DND-41 (cell line): ENCODE measurements at regions not wholly inside any gene's neighbourhood (a gene's known extent, or its start where the extent isn't known, plus 50 kb on each side); places are given as distances from the start of the nearest gene placed in this dataset.

Experiments
- ATAC-seq: fragments of 200-7000 bp; cut with Tn5 transposase; 3 replicates; pipeline ENCODE4 v1.9.1; 2021; ENCODE audit warnings: low read depth; ENCODE audit not compliant: insufficient read depth
- DNase-seq: peaks from one replicate; pipeline ENCODE4 v3.0.0-alpha.2; 2020
- H2AFZ ChIP-seq: 2 replicates; pipeline ENCODE4 v1.6.0; 2012; ENCODE audit warnings: low read depth, low read length
- H3K27ac ChIP-seq: 2 replicates; pipeline ENCODE4 v1.5.1; 2012; ENCODE audit warnings: low read length, inconsistent platforms
- H3K27me3 ChIP-seq: fragments of 200-600 bp; sonication (generic); 2 replicates; pipeline ENCODE4 v1.6.0; 2012; ENCODE audit warnings: low read length, mild to moderate bottlenecking, inconsistent platforms; ENCODE audit not compliant: insufficient read depth, poor library complexity
- H3K36me3 ChIP-seq: 2 replicates; pipeline ENCODE4 v1.5.1; 2012; ENCODE audit warnings: low read length, inconsistent platforms; ENCODE audit not compliant: insufficient read depth
- H3K4me1 ChIP-seq: 2 replicates; pipeline ENCODE4 v1.5.1; 2012; ENCODE audit warnings: mild to moderate bottlenecking, low read length; ENCODE audit not compliant: insufficient read depth
- H3K4me2 ChIP-seq: 2 replicates; pipeline ENCODE4 v1.6.0; 2012; ENCODE audit warnings: mild to moderate bottlenecking, moderate library complexity, low read length, inconsistent platforms; ENCODE audit not compliant: insufficient read depth
- H3K4me3 ChIP-seq, 2 experiments: fragments of 200-600 bp in 1 of 2; shearing (Covaris generic) in 1 of 2; 2 replicates each; pipeline ENCODE4 v1.5.1; 2012 to 2016; ENCODE audit warnings: inconsistent platforms in 2 of 2, low read length in 2 of 2, mild to moderate bottlenecking in 2 of 2, low read depth in 1 of 2, moderate library complexity in 1 of 2
- H3K79me2 ChIP-seq: 2 replicates; pipeline ENCODE4 v1.6.0; 2012; ENCODE audit warnings: low read length, inconsistent platforms; ENCODE audit not compliant: insufficient read depth
- H3K9ac ChIP-seq: 2 replicates; pipeline ENCODE4 v1.6.0; 2012; ENCODE audit warnings: low read depth, mild to moderate bottlenecking, inconsistent platforms, low read length, moderate library complexity
- H3K9me3 ChIP-seq: 2 replicates; pipeline ENCODE4 v1.5.1; 2012; ENCODE audit warnings: low read length, moderate library complexity, mild to moderate bottlenecking, inconsistent platforms; ENCODE audit not compliant: insufficient read depth, severe bottlenecking
- H4K20me1 ChIP-seq: 2 replicates; pipeline ENCODE4 v1.6.0; 2012; ENCODE audit warnings: low read length; ENCODE audit not compliant: insufficient read depth
- EZH2 ChIP-seq: IDR thresholded peaks from 3 replicates; pipeline ENCODE4 v1.6.1; 2012; ENCODE audit warnings: borderline replicate concordance, low read depth, mild to moderate bottlenecking, moderate library complexity, low read length, inconsistent platforms; ENCODE audit not compliant: severe bottlenecking
- TF ChIP-seq, protein P1 (sequence below): IDR thresholded peaks from 2 replicates; pipeline ENCODE4 v1.5.1; 2012; ENCODE audit warnings: borderline replicate concordance, low read length, moderate library complexity, mild to moderate bottlenecking; ENCODE audit not compliant: poor library complexity, severe bottlenecking; ENCODE audit errors: extremely low read depth

DNA sequence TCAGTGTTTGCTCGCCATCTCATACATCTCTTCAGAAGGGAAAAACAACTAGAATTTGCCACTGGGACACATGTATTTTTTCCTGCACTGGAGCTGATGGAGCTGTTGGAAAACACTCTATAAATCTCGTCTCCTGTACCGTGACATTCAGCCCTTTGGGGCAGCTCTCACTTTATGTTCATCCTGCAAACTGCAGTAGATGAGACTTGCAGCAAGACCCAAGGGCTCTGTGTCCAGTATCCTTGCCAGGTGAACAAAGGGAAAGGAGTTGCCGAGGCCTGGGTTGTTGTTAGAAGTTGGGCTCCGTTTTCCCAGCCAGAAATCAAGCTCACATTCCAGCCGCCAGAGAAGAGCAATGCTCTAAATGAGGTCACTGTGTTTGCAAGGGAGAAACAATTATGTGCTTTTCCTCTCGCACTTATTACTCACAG lies 285.1 kb downstream of the SLC4A3 start:
- Histone ChIP-seq H2AFZ (no peak overlapping the region), H3K36me3 (no peaks in the 10 kb centered on the region), H4K20me1 (no peaks in the 10 kb centered on the region), H3K4me1 (no peaks in the 10 kb centered on the region), H3K9me3 (no peaks in the 10 kb centered on the region), H3K4me3 (no peak overlapping the region), H3K27ac (no peak overlapping the region), H3K9ac (no peak overlapping the region), H3K27me3 (no peaks in the 10 kb centered on the region), H3K79me2 (no peaks in the 10 kb centered on the region), H3K4me2 (no peak overlapping the region)
- TF ChIP-seq, protein P1, sequence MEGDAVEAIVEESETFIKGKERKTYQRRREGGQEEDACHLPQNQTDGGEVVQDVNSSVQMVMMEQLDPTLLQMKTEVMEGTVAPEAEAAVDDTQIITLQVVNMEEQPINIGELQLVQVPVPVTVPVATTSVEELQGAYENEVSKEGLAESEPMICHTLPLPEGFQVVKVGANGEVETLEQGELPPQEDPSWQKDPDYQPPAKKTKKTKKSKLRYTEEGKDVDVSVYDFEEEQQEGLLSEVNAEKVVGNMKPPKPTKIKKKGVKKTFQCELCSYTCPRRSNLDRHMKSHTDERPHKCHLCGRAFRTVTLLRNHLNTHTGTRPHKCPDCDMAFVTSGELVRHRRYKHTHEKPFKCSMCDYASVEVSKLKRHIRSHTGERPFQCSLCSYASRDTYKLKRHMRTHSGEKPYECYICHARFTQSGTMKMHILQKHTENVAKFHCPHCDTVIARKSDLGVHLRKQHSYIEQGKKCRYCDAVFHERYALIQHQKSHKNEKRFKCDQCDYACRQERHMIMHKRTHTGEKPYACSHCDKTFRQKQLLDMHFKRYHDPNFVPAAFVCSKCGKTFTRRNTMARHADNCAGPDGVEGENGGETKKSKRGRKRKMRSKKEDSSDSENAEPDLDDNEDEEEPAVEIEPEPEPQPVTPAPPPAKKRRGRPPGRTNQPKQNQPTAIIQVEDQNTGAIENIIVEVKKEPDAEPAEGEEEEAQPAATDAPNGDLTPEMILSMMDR = no peak
- no peak for TF ChIP-seq EZH2
- ATAC-seq (no peak), DNase-seq (no peak)

DNA sequence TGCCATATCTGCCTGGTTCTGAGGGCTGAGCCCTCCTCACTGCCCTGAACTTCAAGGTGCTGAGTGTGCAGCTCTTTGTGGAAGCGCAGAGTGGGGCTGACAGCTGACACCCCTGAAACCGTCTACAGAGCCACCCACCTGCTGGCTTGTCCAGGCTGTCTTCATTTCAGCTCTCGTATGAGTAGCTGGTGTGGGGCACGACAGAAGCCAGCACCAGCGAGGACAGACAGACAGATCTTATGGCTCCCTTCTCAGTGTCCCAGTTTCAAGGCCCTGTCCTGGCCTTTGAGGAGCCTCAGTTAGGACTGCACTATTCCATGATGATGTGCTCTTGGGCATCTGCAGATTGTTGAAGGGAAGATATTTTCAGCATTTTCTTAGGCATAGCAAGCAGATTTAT lies 287.1 kb downstream of the SLC4A3 start:
- Histone ChIP-seq H3K4me1 (no peaks in the 10 kb centered on the region), H3K27me3 (no peaks in the 10 kb centered on the region), H3K36me3 (no peaks in the 10 kb centered on the region), H3K4me2 (no peak overlapping the region), H3K4me3 (no peak overlapping the region), H3K9ac (no peak overlapping the region), H2AFZ (no peak overlapping the region), H4K20me1 (no peaks in the 10 kb centered on the region), H3K27ac (no peak overlapping the region), H3K9me3 (no peaks in the 10 kb centered on the region), H3K79me2 (no peaks in the 10 kb centered on the region)
- no peak for TF ChIP-seq EZH2
- TF ChIP-seq, protein P1 = no peak
- DNase-seq = no peak
- ATAC-seq = no peak

DNA sequence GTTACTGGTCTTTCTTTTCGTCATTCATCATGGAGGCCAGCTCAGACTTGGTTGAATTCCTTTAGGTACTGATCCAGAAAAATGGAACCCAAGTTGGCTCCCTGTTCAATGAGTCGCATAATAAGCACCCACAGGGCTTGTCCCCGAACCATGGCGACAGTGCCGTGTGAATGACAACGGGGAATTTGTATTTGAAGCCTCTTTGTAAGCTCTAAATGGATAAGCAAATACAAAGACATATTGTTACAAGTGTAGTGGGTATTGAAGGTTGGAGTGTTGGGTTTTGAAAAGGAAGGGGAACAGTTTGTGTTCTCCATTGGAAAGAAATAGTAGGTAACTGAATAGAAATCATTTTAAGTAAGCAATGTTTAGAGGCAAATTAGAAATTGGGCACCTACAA lies 288.9 kb downstream of the SLC4A3 start:
- peaks cover 3% of the 10 kb centered on the region for H3K27me3 ChIP-seq
- no peak overlapping the region for H3K9ac ChIP-seq
- H3K4me2 ChIP-seq = no peak overlapping the region
- TF ChIP-seq EZH2 = no peak
- TF ChIP-seq, protein P1 = no peak
- H3K27ac ChIP-seq = no peak overlapping the region
- no peak for ATAC-seq
- no peaks in the 10 kb centered on the region for H3K4me1 ChIP-seq
- H4K20me1 ChIP-seq = no peaks in the 10 kb centered on the region
- H3K9me3 ChIP-seq = no peaks in the 10 kb centered on the region
- H3K4me3 ChIP-seq = no peak overlapping the region
- no peak for DNase-seq
- no peaks in the 10 kb centered on the region for H3K79me2 ChIP-seq
- no peaks in the 10 kb centered on the region for H3K36me3 ChIP-seq
- no peak overlapping the region for H2AFZ ChIP-seq

DNA sequence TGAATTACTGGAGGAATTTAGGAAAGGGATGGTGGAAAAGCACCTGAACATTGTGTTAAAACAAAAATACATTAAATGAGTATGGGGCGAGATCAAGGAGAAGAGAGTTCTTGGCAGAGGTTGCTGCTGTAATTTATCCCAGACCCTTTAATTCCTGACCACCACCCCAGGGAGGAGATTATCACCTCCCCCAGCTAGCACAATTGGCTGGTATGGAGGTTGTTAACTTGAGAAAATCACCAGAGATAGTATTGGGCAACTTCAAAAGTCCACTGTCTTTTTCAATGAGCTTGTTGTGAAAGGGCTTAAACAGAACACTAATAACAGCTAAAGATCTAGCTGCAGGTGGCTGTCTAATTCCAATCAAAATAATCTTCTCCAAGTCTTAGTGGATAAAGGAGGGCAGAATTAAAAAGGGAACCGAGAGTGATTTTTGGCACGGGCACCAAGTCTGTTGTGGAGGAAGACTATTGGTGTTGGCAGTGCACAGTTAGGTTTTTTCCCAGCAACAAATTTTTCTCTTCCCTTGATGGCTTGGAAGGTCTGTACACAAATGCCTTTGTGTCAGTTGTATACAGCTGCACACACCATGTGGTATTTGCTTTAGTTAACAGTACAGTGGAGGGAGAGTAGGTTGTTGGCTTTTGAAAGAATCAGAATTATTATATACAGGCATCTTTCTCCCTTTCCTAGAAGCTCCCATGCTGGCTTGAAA lies 289.5 kb downstream of the SLC4A3 start:
- no peak for DNase-seq
- ATAC-seq = no peak
- Histone ChIP-seq H3K9ac (no peak overlapping the region), H2AFZ (no peak overlapping the region), H3K79me2 (no peaks in the 10 kb centered on the region), H3K9me3 (no peaks in the 10 kb centered on the region), H4K20me1 (no peaks in the 10 kb centered on the region), H3K27me3 (peaks cover 3% of the 10 kb centered on the region), H3K4me2 (no peak overlapping the region), H3K4me3 (no peak overlapping the region), H3K36me3 (no peaks in the 10 kb centered on the region), H3K4me1 (no peaks in the 10 kb centered on the region), H3K27ac (no peak overlapping the region)
- no peak for TF ChIP-seq EZH2
- TF ChIP-seq, protein P1 = no peak
